K562 (cell line): ENCODE measurements at regions not wholly inside any gene's neighbourhood (a gene's known extent, or its start where the extent isn't known, plus 50 kb on each side); places are given as distances from the start of the nearest gene placed in this dataset.

Source experiments
- CHD2 ChIP-seq: IDR thresholded peaks from 2 replicates; pipeline ENCODE4 v1.6.1; 2011; ENCODE audit warnings: low read depth, low read length
- CHD4 ChIP-seq: fragments of 200-600 bp; sonication (generic); IDR thresholded peaks from 3 replicates; pipeline ENCODE4 v1.6.1; 2012; ENCODE audit warnings: low read depth, mild to moderate bottlenecking, mixed read lengths, low read length, inconsistent platforms; ENCODE audit not compliant: insufficient read depth, insufficient replicate concordance, poor library complexity, severe bottlenecking
- ELF2 ChIP-seq: fragments of 250-450 bp; sonication (Bioruptor Pico); IDR thresholded peaks from 2 replicates; pipeline ENCODE4 v1.5.0; 2021; ENCODE audit warnings: mild to moderate bottlenecking
- GABPA ChIP-seq: fragments of 200-800 bp; sonication (Bioruptor generic); conservative IDR thresholded peaks from 2 replicates; pipeline ENCODE4 v1.6.1; 2016; ENCODE audit warnings: low read depth, missing genetic modification characterization, missing compliant biosample characterization
- GABPB1 ChIP-seq: sonication (generic); formaldehyde crosslinking; IDR thresholded peaks from 2 replicates; pipeline ENCODE4 v1.8.0; 2022; ENCODE audit warnings: mild to moderate bottlenecking, missing genetic modification reagents
- HLTF ChIP-seq: fragments of 450-650 bp; IDR thresholded peaks from 2 replicates; pipeline ENCODE4 v1.6.1; 2016
- HNRNPK ChIP-seq: fragments of 200-400 bp; formaldehyde crosslinking; IDR thresholded peaks from one replicate; pipeline ENCODE4 v1.6.1; 2018; ENCODE audit warnings: mild to moderate bottlenecking, low read depth, low read length; ENCODE audit not compliant: poor library complexity, severe bottlenecking
- JUNB ChIP-seq: fragments of 450-650 bp; formaldehyde crosslinking; conservative IDR thresholded peaks from 2 replicates; pipeline ENCODE4 v1.4.0; 2020; ENCODE audit warnings: mild to moderate bottlenecking
- MAFG ChIP-seq: fragments of 450-650 bp; conservative IDR thresholded peaks from 2 replicates; pipeline ENCODE4 v1.6.1; 2016; ENCODE audit warnings: missing genetic modification characterization, missing compliant biosample characterization
- PHB2 ChIP-seq: fragments of 450-650 bp; IDR thresholded peaks from 2 replicates; pipeline ENCODE4 v1.6.1; 2017; ENCODE audit warnings: low read depth
- PHF8 ChIP-seq: fragments of 200-600 bp; sonication (generic); IDR thresholded peaks from 2 replicates; pipeline ENCODE4 v1.6.1; 2012; ENCODE audit warnings: mixed run types, mild to moderate bottlenecking, inconsistent platforms, low read length, moderate library complexity, borderline replicate concordance
- SMARCA4 ChIP-seq: fragments of 450-650 bp; IDR thresholded peaks from 2 replicates; pipeline ENCODE4 v1.6.1; 2016
- TAL1 ChIP-seq: fragments of 450-650 bp; IDR thresholded peaks from 2 replicates; pipeline ENCODE4 v1.6.1; 2016; ENCODE audit warnings: mild to moderate bottlenecking
- TCF3 ChIP-seq: sonication (generic); formaldehyde crosslinking; IDR thresholded peaks from 2 replicates; pipeline ENCODE4 v1.4.0; 2020; ENCODE audit warnings: mild to moderate bottlenecking, missing genetic modification reagents
- TFAM ChIP-seq: fragments of 250-450 bp; sonication (Bioruptor Pico); conservative IDR thresholded peaks from 2 replicates; pipeline ENCODE4 v1.5.0; 2021; ENCODE audit warnings: mild to moderate bottlenecking, moderate library complexity
- XRCC5 ChIP-seq: fragments of 200-400 bp; formaldehyde crosslinking; IDR thresholded peaks from 2 replicates; pipeline ENCODE4 v1.6.1; 2017; ENCODE audit warnings: low read depth, mild to moderate bottlenecking, low read length
- ZNF347 ChIP-seq: fragments of 450-650 bp; formaldehyde crosslinking; IDR thresholded peaks from 2 replicates; pipeline ENCODE4 v1.4.0; 2020; ENCODE audit warnings: low read depth, mild to moderate bottlenecking, moderate library complexity
- TF ChIP-seq, protein P1 (sequence below): sonication (generic); formaldehyde crosslinking; IDR thresholded peaks from 2 replicates; pipeline ENCODE4 v1.8.0; 2022; ENCODE audit warnings: mild to moderate bottlenecking, missing genetic modification reagents
- TF ChIP-seq, protein P2 (sequence below): sonication (generic); formaldehyde crosslinking; IDR thresholded peaks from 2 replicates; pipeline ENCODE4 v1.9.0; 2022; ENCODE audit warnings: mild to moderate bottlenecking, missing genetic modification reagents
- TF ChIP-seq, protein P3 (sequence below): sonication (generic); formaldehyde crosslinking; IDR thresholded peaks from 2 replicates; pipeline ENCODE4 v1.8.1; 2022; ENCODE audit warnings: missing genetic modification reagents
- TF ChIP-seq, protein P4 (sequence below): sonication (generic); formaldehyde crosslinking; IDR thresholded peaks from 2 replicates; pipeline ENCODE4 v1.8.0; 2022; ENCODE audit warnings: missing genetic modification reagents, mild to moderate bottlenecking, moderate library complexity, borderline replicate concordance

DNA sequence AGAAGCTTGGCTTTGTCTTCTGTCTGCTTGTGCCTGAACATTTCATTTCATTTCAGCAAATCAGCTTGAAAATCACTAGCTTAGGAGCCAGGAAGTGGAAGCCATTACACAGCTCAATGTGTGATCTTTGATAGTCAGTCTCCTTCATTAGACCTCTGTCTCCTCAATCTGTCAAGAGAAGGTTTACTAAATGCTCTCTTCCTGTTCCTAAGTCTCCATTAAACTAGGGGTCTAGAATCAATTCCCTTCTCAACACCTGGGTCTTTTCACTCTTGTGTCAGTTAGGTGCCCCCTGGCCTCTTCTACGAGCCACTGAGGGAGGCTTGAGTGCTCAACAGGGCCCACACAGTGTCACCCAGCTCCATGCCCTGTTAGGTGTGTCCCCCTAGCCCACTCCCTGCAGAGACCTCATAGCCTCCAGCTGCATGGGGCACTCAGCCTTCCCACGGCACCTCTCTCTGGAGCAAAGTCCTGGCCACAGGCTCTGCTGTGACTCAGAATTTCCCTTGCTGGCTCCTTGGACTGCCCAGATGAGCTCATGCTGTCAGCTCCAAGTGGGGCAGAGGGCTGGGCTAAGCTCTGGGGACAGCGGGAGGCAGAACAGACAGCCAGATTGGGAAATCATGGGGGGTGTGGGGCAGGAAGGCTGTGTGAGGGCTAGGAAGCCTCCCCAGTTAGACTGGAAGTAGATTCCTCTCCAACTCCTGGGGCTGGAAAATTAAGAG lies 115.7 kb upstream of the IPO9 start (continued):
- TF ChIP-seq, protein P1, sequence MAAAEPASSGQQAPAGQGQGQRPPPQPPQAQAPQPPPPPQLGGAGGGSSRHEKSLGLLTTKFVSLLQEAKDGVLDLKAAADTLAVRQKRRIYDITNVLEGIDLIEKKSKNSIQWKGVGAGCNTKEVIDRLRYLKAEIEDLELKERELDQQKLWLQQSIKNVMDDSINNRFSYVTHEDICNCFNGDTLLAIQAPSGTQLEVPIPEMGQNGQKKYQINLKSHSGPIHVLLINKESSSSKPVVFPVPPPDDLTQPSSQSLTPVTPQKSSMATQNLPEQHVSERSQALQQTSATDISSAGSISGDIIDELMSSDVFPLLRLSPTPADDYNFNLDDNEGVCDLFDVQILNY (CRISPR knock-in tag) = 0 out of 2 replicates have a peak, but pooled peaks have one; percentile 23
- TF ChIP-seq PHB2 (no peak), TAL1 (0 out of 2 replicates have a peak, but pooled peaks have one; percentile 5), ELF2 (CRISPR knock-in tag) (no peak), MAFG (tag) (no peak), HLTF (no peak), XRCC5 (no peak), GABPB1 (CRISPR knock-in tag) (no peak), TFAM (no peak), JUNB (CRISPR knock-in tag) (peak; percentile 27; the same call in 1 of the 2 replicates), SMARCA4 (peak; percentile 71; the same call in 1 of the 2 replicates), CHD4 (no peak), GABPA (0 out of 2 replicates have a peak, but pooled peaks have one; percentile 21), TCF3 (peak; percentile 49), PHF8 (no peak), HNRNPK (no peak), CHD2 (no peak), ZNF347 (CRISPR knock-in tag) (no peak)
- TF ChIP-seq, protein P2, sequence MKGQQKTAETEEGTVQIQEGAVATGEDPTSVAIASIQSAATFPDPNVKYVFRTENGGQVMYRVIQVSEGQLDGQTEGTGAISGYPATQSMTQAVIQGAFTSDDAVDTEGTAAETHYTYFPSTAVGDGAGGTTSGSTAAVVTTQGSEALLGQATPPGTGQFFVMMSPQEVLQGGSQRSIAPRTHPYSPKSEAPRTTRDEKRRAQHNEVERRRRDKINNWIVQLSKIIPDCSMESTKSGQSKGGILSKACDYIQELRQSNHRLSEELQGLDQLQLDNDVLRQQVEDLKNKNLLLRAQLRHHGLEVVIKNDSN (CRISPR knock-in tag) = no peak
- TF ChIP-seq, protein P3, sequence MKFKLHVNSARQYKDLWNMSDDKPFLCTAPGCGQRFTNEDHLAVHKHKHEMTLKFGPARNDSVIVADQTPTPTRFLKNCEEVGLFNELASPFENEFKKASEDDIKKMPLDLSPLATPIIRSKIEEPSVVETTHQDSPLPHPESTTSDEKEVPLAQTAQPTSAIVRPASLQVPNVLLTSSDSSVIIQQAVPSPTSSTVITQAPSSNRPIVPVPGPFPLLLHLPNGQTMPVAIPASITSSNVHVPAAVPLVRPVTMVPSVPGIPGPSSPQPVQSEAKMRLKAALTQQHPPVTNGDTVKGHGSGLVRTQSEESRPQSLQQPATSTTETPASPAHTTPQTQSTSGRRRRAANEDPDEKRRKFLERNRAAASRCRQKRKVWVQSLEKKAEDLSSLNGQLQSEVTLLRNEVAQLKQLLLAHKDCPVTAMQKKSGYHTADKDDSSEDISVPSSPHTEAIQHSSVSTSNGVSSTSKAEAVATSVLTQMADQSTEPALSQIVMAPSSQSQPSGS (CRISPR knock-in tag) = no peak
- TF ChIP-seq, protein P4, sequence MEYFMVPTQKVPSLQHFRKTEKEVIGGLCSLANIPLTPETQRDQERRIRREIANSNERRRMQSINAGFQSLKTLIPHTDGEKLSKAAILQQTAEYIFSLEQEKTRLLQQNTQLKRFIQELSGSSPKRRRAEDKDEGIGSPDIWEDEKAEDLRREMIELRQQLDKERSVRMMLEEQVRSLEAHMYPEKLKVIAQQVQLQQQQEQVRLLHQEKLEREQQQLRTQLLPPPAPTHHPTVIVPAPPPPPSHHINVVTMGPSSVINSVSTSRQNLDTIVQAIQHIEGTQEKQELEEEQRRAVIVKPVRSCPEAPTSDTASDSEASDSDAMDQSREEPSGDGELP (CRISPR knock-in tag) = peak; percentile 60; the same call in 1 of the 2 replicates
